SK-N-SH (cell line): ENCODE measurements at regions not wholly inside any gene's neighbourhood (a gene's known extent, or its start where the extent isn't known, plus 50 kb on each side); places are given as distances from the start of the nearest gene placed in this dataset.

ENCODE experiments used
- CTCF ChIA-PET: fragments of 300-600, 350-600 bp; formaldehyde crosslinking; extraction: SDS; loops from one replicate; lab custom pipeline; 2021; lab: Yijun Ruan, JAX
- POLR2A ChIA-PET: fragments of 350-600 bp; sonication (Branson Sonifier 250); formaldehyde crosslinking; extraction: SDS; loops from one replicate; lab custom pipeline; 2020; ENCODE audit warnings: antibody characterized with exemption, inconsistent platforms; lab: Yijun Ruan, JAX
- DNase-seq: peaks from one replicate; pipeline ENCODE4 v3.0.0; 2012
- H2AFZ ChIP-seq: fragments of 200-600 bp; sonication (generic); 2 replicates; pipeline ENCODE4 v1.8.1; 2016; ENCODE audit warnings: antibody characterized with exemption, mild to moderate bottlenecking, low read depth
- H3F3A ChIP-seq: fragments of 200-600 bp; sonication (generic); replicated peaks from 2 replicates; pipeline ENCODE3; 2016; ENCODE audit warnings: antibody characterized with exemption, mild to moderate bottlenecking; ENCODE audit not compliant: insufficient read depth
- H3K27ac ChIP-seq, 2 experiments: fragments of 200-500 bp in 1 of 2; fragments of 200-600 bp in 1 of 2; sonication (Bioruptor generic) in 1 of 2; sonication (generic), shearing (Covaris generic) in 1 of 2; 2 replicates each; pipeline versions ENCODE4 v1.5.1 to v1.6.1; 2014 to 2016; ENCODE audit warnings: low read depth in 2 of 2, inconsistent platforms in 1 of 2, low read length in 1 of 2, mild to moderate bottlenecking in 1 of 2, mixed read lengths in 1 of 2
- H3K27me3 ChIP-seq: fragments of 200-600 bp; sonication (generic), shearing (Covaris generic); 2 replicates; pipeline ENCODE4 v1.6.1; 2016; ENCODE audit warnings: mixed run types; ENCODE audit not compliant: insufficient read depth
- H3K36me3 ChIP-seq, 2 experiments: fragments of 200-500 bp in 1 of 2; fragments of 200-600 bp in 1 of 2; sonication (Bioruptor generic) in 1 of 2; sonication (generic) in 1 of 2; replicated peaks in 1 of 2; 2 replicates each; pipeline versions ENCODE3 to v1.5.1; 2014 to 2016; ENCODE audit warnings: low read length in 1 of 2, mild to moderate bottlenecking in 1 of 2; ENCODE audit not compliant: insufficient read depth in 2 of 2, control insufficient read depth in 1 of 2
- H3K4me1 ChIP-seq, 2 experiments: fragments of 200-500 bp in 1 of 2; fragments of 200-600 bp in 1 of 2; sonication (Bioruptor generic) in 1 of 2; sonication (generic), shearing (Covaris generic) in 1 of 2; 2 replicates each; pipeline versions ENCODE4 v1.5.1 to v1.6.1; 2014 to 2016; ENCODE audit warnings: low read depth in 1 of 2, low read length in 1 of 2, mixed run types in 1 of 2; ENCODE audit not compliant: insufficient read depth in 2 of 2, control insufficient read depth in 1 of 2
- H3K4me2 ChIP-seq: fragments of 200-600 bp; sonication (generic), shearing (Covaris generic); 2 replicates; pipeline ENCODE4 v1.6.1; 2017; ENCODE audit warnings: mixed run types
- H3K4me3 ChIP-seq, 2 experiments: fragments of 200-500 bp in 1 of 2; fragments of 200-600 bp in 1 of 2; sonication (Bioruptor generic) in 1 of 2; sonication (generic), shearing (Covaris generic) in 1 of 2; 2 replicates each; pipeline versions ENCODE4 v1.5.1 to v1.8.1; 2014 to 2016; ENCODE audit warnings: low read depth in 2 of 2, inconsistent platforms in 1 of 2, low read length in 1 of 2, mild to moderate bottlenecking in 1 of 2, mixed read lengths in 1 of 2, moderate library complexity in 1 of 2
- H3K79me2 ChIP-seq: fragments of 200-600 bp; sonication (generic); 2 replicates; pipeline ENCODE4 v1.8.1; 2017; ENCODE audit warnings: mild to moderate bottlenecking; ENCODE audit not compliant: insufficient read depth
- H3K9ac ChIP-seq: fragments of 200-600 bp; sonication (generic); 2 replicates; pipeline ENCODE4 v1.6.1; 2017; ENCODE audit warnings: mixed run types
- H3K9me2 ChIP-seq: fragments of 200-600 bp; sonication (generic); 2 replicates; pipeline ENCODE4 v1.6.1; 2017; ENCODE audit warnings: mixed run types
- H3K9me3 ChIP-seq: fragments of 200-600 bp; sonication (generic); 2 replicates; pipeline ENCODE4 v1.6.1; 2017; ENCODE audit warnings: mixed run types, mild to moderate bottlenecking, moderate library complexity
- H4K20me1 ChIP-seq: fragments of 200-600 bp; sonication (generic); 2 replicates; pipeline ENCODE4 v1.6.1; 2017; ENCODE audit warnings: mild to moderate bottlenecking, mixed run types; ENCODE audit not compliant: insufficient read depth
- ELF1 ChIP-seq: IDR thresholded peaks from 2 replicates; pipeline ENCODE4 v1.4.0; 2012
- GABPA ChIP-seq: IDR thresholded peaks from 2 replicates; pipeline ENCODE4 v1.4.0; 2012; ENCODE audit warnings: low read depth, mild to moderate bottlenecking
- GATA2 ChIP-seq: sonication (generic); formaldehyde crosslinking; IDR thresholded peaks from 2 replicates; pipeline ENCODE4 v1.5.0; 2020; ENCODE audit warnings: mild to moderate bottlenecking, missing genetic modification reagents
- NFIC ChIP-seq: IDR thresholded peaks from 2 replicates; pipeline ENCODE4 v1.4.0; 2012; ENCODE audit warnings: borderline replicate concordance
- NRF1 ChIP-seq: IDR thresholded peaks from 2 replicates; pipeline ENCODE4 v1.6.1; 2012; ENCODE audit warnings: low read depth, mild to moderate bottlenecking, low read length
- RAD21 ChIP-seq: IDR thresholded peaks from 2 replicates; pipeline ENCODE4 v1.6.1; 2012; ENCODE audit warnings: mild to moderate bottlenecking, low read length
- RXRA ChIP-seq: IDR thresholded peaks from 2 replicates; pipeline ENCODE4 v1.4.0; 2012; ENCODE audit warnings: low read depth, mild to moderate bottlenecking, borderline replicate concordance
- SMC3 ChIP-seq: IDR thresholded peaks from 2 replicates; pipeline ENCODE4 v1.6.1; 2012; ENCODE audit warnings: low read depth, low read length, improper control_type of control experiment
- TAF1 ChIP-seq: IDR thresholded peaks from 2 replicates; pipeline ENCODE4 v1.6.1; 2012; ENCODE audit warnings: low read depth, mild to moderate bottlenecking, low read length, moderate library complexity, borderline replicate concordance
- WGBS: methylation state at CpG from one replicate; pipeline ENCODE4 v1.1.6; 2017; ENCODE audit warnings: low lambda C conversion rate; 5-methylcytosine and 5-hydroxymethylcytosine counted together
- TF ChIP-seq, protein P1 (sequence below): IDR thresholded peaks from 2 replicates; pipeline ENCODE4 v1.4.0; 2012; ENCODE audit warnings: low read depth, borderline replicate concordance
- TF ChIP-seq, protein P2 (sequence below): IDR thresholded peaks from 2 replicates; pipeline ENCODE4 v1.4.0; 2012; ENCODE audit warnings: low read depth
- TF ChIP-seq, protein P3 (sequence below): IDR thresholded peaks from 2 replicates; pipeline ENCODE4 v1.4.0; 2012; ENCODE audit warnings: low read depth, borderline replicate concordance
- TF ChIP-seq, protein P4 (sequence below): fragments of 150-350 bp; IDR thresholded peaks from 2 replicates; pipeline ENCODE4 v1.6.1; 2017; ENCODE audit warnings: antibody characterized with exemption, low read length, low read depth, borderline replicate concordance

DNA sequence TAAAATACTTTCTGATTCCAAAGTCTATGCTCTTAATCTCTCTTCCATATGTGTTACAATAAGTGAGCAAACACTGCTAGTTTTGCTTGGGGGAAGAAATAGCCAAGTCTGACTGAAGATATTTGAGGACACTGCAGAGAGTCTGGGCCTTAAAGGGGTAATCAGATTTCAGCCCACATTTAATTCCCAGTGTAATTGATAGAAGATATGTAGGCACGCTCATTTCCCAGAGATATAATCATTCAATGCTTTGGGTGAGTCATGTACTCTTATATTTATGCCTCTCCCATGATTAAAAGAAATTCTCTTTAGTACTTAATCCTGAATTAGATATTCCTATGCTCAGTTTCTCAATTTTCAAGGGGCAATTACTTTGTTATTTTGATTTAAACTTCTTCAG lies 178.1 kb upstream of the POM121L12 start:
- POLR2A ChIA-PET, result no interaction called here
- H3F3A ChIP-seq, result no peaks in the 10 kb centered on the region
- H2AFZ ChIP-seq, result no peak overlapping the region
- no peaks in the 10 kb centered on the region for H3K27me3 ChIP-seq
- H3K79me2 ChIP-seq, result no peaks in the 10 kb centered on the region
- DNase-seq, result no peak
- CTCF ChIA-PET, result interaction anchor here (0.6 kb wide), 1 partner anchor 116 kb away, joined by 3 read pairs; no protein-coding TSS in a partner anchor
- 0 out of 2 replicates have a peak, but pooled peaks have one; percentile 8 for TF ChIP-seq GATA2 (CRISPR knock-in tag)
- no peak for TF ChIP-seq SMC3
- TF ChIP-seq, all 33 proteins: peak for 1
- Histone ChIP-seq H3K36me3 (no peaks in the 10 kb centered on the region), H3K4me3 (no peak overlapping the region), H3K9ac (no peak overlapping the region), H3K9me3 (peaks cover 6% of the 10 kb centered on the region; the same call in 1 of the 2 replicates), H3K9me2 (no peaks in the 10 kb centered on the region), H3K27ac (no peak overlapping the region), H3K4me1 (no peaks in the 10 kb centered on the region; a peak in 2 of 4 replicates), H3K4me2 (no peak overlapping the region), H4K20me1 (no peaks in the 10 kb centered on the region)
- 0% methylated on average over 1 of the region's 1 CpG for WGBS

DNA sequence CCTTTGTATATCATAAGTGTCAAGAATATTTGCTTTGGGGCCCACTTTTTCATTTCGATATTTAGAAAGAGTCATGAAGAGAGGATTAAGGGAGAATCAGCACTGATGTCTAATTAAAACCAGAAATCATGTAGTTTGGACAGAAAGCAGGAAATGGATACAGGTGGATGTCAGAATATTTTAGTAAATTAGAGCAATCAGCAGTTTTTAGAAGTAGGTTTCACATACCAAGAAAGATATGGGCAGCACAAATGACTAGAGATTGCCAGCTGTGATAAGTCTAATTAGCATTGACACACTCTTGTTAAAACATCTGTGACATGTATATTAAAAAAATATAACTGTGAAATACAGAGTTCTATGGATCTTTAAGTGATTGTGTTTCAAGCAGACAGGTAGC lies 180.8 kb upstream of the POM121L12 start:
- ChIA-PET POLR2A (no interaction called here), CTCF (no interaction called here)
- Histone ChIP-seq H3K4me2 (no peak overlapping the region), H3K4me3 (no peak overlapping the region), H3K9me2 (0 out of 2 replicates have a peak, but pooled peaks cover 5% of the 10 kb centered on the region), H4K20me1 (no peaks in the 10 kb centered on the region), H2AFZ (no peak overlapping the region), H3K27me3 (no peaks in the 10 kb centered on the region), H3K9ac (no peak overlapping the region), H3K27ac (no peak overlapping the region), H3K9me3 (peaks cover 18% of the 10 kb centered on the region; the same call in 1 of the 2 replicates), H3K79me2 (no peaks in the 10 kb centered on the region), H3K36me3 (no peaks in the 10 kb centered on the region), H3F3A (no peaks in the 10 kb centered on the region), H3K4me1 (no peaks in the 10 kb centered on the region; a peak in 2 of 4 replicates)
- DNase-seq, result no peak
- 18% methylated on average over 1 of the region's 1 CpG for WGBS
- TF ChIP-seq SMC3 (no peak), ELF1 (no peak)
- TF ChIP-seq, protein P1, sequence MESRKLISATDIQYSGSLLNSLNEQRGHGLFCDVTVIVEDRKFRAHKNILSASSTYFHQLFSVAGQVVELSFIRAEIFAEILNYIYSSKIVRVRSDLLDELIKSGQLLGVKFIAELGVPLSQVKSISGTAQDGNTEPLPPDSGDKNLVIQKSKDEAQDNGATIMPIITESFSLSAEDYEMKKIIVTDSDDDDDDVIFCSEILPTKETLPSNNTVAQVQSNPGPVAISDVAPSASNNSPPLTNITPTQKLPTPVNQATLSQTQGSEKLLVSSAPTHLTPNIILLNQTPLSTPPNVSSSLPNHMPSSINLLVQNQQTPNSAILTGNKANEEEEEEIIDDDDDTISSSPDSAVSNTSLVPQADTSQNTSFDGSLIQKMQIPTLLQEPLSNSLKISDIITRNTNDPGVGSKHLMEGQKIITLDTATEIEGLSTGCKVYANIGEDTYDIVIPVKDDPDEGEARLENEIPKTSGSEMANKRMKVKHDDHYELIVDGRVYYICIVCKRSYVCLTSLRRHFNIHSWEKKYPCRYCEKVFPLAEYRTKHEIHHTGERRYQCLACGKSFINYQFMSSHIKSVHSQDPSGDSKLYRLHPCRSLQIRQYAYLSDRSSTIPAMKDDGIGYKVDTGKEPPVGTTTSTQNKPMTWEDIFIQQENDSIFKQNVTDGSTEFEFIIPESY, result no peak

DNA sequence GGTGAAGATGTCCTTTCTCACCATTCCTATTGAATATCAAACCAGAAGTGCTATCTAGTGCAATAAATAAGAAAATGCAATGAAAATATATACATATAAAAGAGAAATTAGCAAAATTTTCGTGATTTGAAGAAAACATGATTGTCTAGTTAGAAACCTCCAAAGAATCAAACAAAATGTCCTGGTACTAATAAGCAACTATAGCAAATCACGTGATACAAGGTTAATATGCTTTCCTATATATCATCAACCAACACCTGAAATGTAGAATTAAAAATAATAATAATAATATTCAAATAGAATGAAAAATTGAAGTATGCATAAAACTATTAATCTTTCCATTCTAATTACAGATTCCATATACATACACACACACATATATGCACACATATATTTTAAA lies 183.9 kb upstream of the POM121L12 start:
- peaks cover 18% of the 10 kb centered on the region; the same call in 1 of the 2 replicates for H3K9me3 ChIP-seq
- H3K79me2 ChIP-seq, result no peaks in the 10 kb centered on the region
- H3K9me2 ChIP-seq, result 0 out of 2 replicates have a peak, but pooled peaks cover 5% of the 10 kb centered on the region
- H2AFZ ChIP-seq, result no peak overlapping the region
- H3F3A ChIP-seq, result no peaks in the 10 kb centered on the region
- 9% methylated on average over 2 of the region's 2 CpGs for WGBS
- H3K4me1 ChIP-seq, result no peaks in the 10 kb centered on the region; a peak in 1 of 4 replicates
- H3K9ac ChIP-seq, result no peak overlapping the region
- no peak overlapping the region for H3K4me3 ChIP-seq
- H3K27me3 ChIP-seq, result no peaks in the 10 kb centered on the region
- no peak for DNase-seq
- ChIA-PET CTCF (no interaction called here), POLR2A (no interaction called here)
- no peaks in the 10 kb centered on the region for H4K20me1 ChIP-seq
- H3K36me3 ChIP-seq, result no peaks in the 10 kb centered on the region
- no peak overlapping the region for H3K27ac ChIP-seq
- no peak overlapping the region for H3K4me2 ChIP-seq
- TF ChIP-seq SMC3 (no peak), RAD21 (no peak), NRF1 (no peak), TAF1 (no peak), NFIC (no peak), GABPA (no peak), RXRA (no peak)
- TF ChIP-seq, protein P2, sequence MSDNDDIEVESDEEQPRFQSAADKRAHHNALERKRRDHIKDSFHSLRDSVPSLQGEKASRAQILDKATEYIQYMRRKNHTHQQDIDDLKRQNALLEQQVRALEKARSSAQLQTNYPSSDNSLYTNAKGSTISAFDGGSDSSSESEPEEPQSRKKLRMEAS, result no peak
- TF ChIP-seq, protein P3, sequence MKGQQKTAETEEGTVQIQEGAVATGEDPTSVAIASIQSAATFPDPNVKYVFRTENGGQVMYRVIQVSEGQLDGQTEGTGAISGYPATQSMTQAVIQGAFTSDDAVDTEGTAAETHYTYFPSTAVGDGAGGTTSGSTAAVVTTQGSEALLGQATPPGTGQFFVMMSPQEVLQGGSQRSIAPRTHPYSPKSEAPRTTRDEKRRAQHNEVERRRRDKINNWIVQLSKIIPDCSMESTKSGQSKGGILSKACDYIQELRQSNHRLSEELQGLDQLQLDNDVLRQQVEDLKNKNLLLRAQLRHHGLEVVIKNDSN, result no peak
- TF ChIP-seq, protein P1, result no peak
- TF ChIP-seq, protein P4, sequence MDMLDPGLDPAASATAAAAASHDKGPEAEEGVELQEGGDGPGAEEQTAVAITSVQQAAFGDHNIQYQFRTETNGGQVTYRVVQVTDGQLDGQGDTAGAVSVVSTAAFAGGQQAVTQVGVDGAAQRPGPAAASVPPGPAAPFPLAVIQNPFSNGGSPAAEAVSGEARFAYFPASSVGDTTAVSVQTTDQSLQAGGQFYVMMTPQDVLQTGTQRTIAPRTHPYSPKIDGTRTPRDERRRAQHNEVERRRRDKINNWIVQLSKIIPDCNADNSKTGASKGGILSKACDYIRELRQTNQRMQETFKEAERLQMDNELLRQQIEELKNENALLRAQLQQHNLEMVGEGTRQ, result no peak
